Ovary (tissue), 3 donors: ENCODE measurements at regions not wholly inside any gene's neighbourhood (a gene's known extent, or its start where the extent isn't known, plus 50 kb on each side); places are given as distances from the start of the nearest gene placed in this dataset.

ENCODE experiments used
- EP300 ChIP-seq: sonication (generic); formaldehyde crosslinking; IDR thresholded peaks from one replicate; pipeline ENCODE4 v1.6.1; 2017; ENCODE audit warnings: antibody characterized with exemption
- POLR2A ChIP-seq: fragments of 450-650 bp; IDR thresholded peaks from one replicate; pipeline ENCODE4 v1.6.1; 2017; ENCODE audit warnings: antibody characterized with exemption, mild to moderate bottlenecking, moderate library complexity
- TF ChIP-seq, protein P1 (sequence below), 3 donors: fragments of 450-650 bp in 2 of 3; fragments of 200-600 bp in 1 of 3; IDR thresholded peaks; one replicate each; pipeline versions ENCODE4 v1.5.1 to v1.8.0; 2016 to 2022; ENCODE audit warnings: antibody characterized with exemption in 3 of 3, mild to moderate bottlenecking in 1 of 3
- donor health status: DM: no; HTN: no; CAD: no.

GRCh38 chr10:36277459-36277858 lies 635.4 kb upstream of the FZD8 start:
- TF ChIP-seq, protein P1, sequence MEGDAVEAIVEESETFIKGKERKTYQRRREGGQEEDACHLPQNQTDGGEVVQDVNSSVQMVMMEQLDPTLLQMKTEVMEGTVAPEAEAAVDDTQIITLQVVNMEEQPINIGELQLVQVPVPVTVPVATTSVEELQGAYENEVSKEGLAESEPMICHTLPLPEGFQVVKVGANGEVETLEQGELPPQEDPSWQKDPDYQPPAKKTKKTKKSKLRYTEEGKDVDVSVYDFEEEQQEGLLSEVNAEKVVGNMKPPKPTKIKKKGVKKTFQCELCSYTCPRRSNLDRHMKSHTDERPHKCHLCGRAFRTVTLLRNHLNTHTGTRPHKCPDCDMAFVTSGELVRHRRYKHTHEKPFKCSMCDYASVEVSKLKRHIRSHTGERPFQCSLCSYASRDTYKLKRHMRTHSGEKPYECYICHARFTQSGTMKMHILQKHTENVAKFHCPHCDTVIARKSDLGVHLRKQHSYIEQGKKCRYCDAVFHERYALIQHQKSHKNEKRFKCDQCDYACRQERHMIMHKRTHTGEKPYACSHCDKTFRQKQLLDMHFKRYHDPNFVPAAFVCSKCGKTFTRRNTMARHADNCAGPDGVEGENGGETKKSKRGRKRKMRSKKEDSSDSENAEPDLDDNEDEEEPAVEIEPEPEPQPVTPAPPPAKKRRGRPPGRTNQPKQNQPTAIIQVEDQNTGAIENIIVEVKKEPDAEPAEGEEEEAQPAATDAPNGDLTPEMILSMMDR (IDR thresholded peaks at IDR 0.05) = no peak
- TF ChIP-seq EP300 (no peak), POLR2A (no peak)
